DND-41 (cell line): ENCODE measurements at regions not wholly inside any gene's neighbourhood (a gene's known extent, or its start where the extent isn't known, plus 50 kb on each side); places are given as distances from the start of the nearest gene placed in this dataset.

Source experiments
- ATAC-seq: fragments of 200-7000 bp; cut with Tn5 transposase; 3 replicates; pipeline ENCODE4 v1.9.1; 2021; ENCODE audit warnings: low read depth; ENCODE audit not compliant: insufficient read depth
- DNase-seq: peaks from one replicate; pipeline ENCODE4 v3.0.0-alpha.2; 2020
- H2AFZ ChIP-seq: 2 replicates; pipeline ENCODE4 v1.6.0; 2012; ENCODE audit warnings: low read depth, low read length
- H3K27ac ChIP-seq: 2 replicates; pipeline ENCODE4 v1.5.1; 2012; ENCODE audit warnings: low read length, inconsistent platforms
- H3K27me3 ChIP-seq: fragments of 200-600 bp; sonication (generic); 2 replicates; pipeline ENCODE4 v1.6.0; 2012; ENCODE audit warnings: low read length, mild to moderate bottlenecking, inconsistent platforms; ENCODE audit not compliant: insufficient read depth, poor library complexity
- H3K36me3 ChIP-seq: 2 replicates; pipeline ENCODE4 v1.5.1; 2012; ENCODE audit warnings: low read length, inconsistent platforms; ENCODE audit not compliant: insufficient read depth
- H3K4me1 ChIP-seq: 2 replicates; pipeline ENCODE4 v1.5.1; 2012; ENCODE audit warnings: mild to moderate bottlenecking, low read length; ENCODE audit not compliant: insufficient read depth
- H3K4me2 ChIP-seq: 2 replicates; pipeline ENCODE4 v1.6.0; 2012; ENCODE audit warnings: mild to moderate bottlenecking, moderate library complexity, low read length, inconsistent platforms; ENCODE audit not compliant: insufficient read depth
- H3K4me3 ChIP-seq, 2 experiments: fragments of 200-600 bp in 1 of 2; shearing (Covaris generic) in 1 of 2; 2 replicates each; pipeline ENCODE4 v1.5.1; 2012 to 2016; ENCODE audit warnings: inconsistent platforms in 2 of 2, low read length in 2 of 2, mild to moderate bottlenecking in 2 of 2, low read depth in 1 of 2, moderate library complexity in 1 of 2
- H3K79me2 ChIP-seq: 2 replicates; pipeline ENCODE4 v1.6.0; 2012; ENCODE audit warnings: low read length, inconsistent platforms; ENCODE audit not compliant: insufficient read depth
- H3K9ac ChIP-seq: 2 replicates; pipeline ENCODE4 v1.6.0; 2012; ENCODE audit warnings: low read depth, mild to moderate bottlenecking, inconsistent platforms, low read length, moderate library complexity
- H3K9me3 ChIP-seq: 2 replicates; pipeline ENCODE4 v1.5.1; 2012; ENCODE audit warnings: low read length, moderate library complexity, mild to moderate bottlenecking, inconsistent platforms; ENCODE audit not compliant: insufficient read depth, severe bottlenecking
- H4K20me1 ChIP-seq: 2 replicates; pipeline ENCODE4 v1.6.0; 2012; ENCODE audit warnings: low read length; ENCODE audit not compliant: insufficient read depth
- EZH2 ChIP-seq: IDR thresholded peaks from 3 replicates; pipeline ENCODE4 v1.6.1; 2012; ENCODE audit warnings: borderline replicate concordance, low read depth, mild to moderate bottlenecking, moderate library complexity, low read length, inconsistent platforms; ENCODE audit not compliant: severe bottlenecking
- TF ChIP-seq, protein P1 (sequence below): IDR thresholded peaks from 2 replicates; pipeline ENCODE4 v1.5.1; 2012; ENCODE audit warnings: borderline replicate concordance, low read length, moderate library complexity, mild to moderate bottlenecking; ENCODE audit not compliant: poor library complexity, severe bottlenecking; ENCODE audit errors: extremely low read depth

DNA sequence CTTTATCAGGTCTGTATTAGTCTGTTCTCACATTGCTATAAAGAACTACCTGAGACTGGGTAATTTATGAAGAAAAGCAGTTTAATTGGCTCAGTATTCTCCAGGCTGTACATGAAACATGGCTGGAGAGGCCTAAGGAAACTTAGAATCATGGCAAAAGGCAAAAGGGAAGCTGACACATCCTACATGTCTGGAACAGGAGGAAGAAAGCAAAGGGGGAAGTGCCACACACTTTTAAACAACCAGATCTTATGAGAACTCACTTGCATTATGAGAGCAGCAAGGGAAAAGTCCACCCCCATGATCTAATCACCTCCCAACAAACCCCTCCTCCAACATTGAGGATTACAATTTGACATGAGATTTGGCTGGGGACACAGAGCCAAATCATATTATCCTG is 132.1 kb downstream of the PCSK1 start:
- H4K20me1 ChIP-seq = no peaks in the 10 kb centered on the region
- no peaks in the 10 kb centered on the region for H3K9me3 ChIP-seq
- no peaks in the 10 kb centered on the region for H3K27me3 ChIP-seq
- H3K36me3 ChIP-seq = no peaks in the 10 kb centered on the region
- no peak overlapping the region for H3K27ac ChIP-seq
- no peak overlapping the region for H3K4me3 ChIP-seq
- no peak overlapping the region for H3K9ac ChIP-seq
- TF ChIP-seq, protein P1, sequence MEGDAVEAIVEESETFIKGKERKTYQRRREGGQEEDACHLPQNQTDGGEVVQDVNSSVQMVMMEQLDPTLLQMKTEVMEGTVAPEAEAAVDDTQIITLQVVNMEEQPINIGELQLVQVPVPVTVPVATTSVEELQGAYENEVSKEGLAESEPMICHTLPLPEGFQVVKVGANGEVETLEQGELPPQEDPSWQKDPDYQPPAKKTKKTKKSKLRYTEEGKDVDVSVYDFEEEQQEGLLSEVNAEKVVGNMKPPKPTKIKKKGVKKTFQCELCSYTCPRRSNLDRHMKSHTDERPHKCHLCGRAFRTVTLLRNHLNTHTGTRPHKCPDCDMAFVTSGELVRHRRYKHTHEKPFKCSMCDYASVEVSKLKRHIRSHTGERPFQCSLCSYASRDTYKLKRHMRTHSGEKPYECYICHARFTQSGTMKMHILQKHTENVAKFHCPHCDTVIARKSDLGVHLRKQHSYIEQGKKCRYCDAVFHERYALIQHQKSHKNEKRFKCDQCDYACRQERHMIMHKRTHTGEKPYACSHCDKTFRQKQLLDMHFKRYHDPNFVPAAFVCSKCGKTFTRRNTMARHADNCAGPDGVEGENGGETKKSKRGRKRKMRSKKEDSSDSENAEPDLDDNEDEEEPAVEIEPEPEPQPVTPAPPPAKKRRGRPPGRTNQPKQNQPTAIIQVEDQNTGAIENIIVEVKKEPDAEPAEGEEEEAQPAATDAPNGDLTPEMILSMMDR = no peak
- no peak for TF ChIP-seq EZH2
- no peaks in the 10 kb centered on the region for H3K4me1 ChIP-seq
- ATAC-seq = no peak
- H3K4me2 ChIP-seq = no peak overlapping the region
- H3K79me2 ChIP-seq = no peaks in the 10 kb centered on the region
- DNase-seq = no peak
- H2AFZ ChIP-seq = no peak overlapping the region

DNA sequence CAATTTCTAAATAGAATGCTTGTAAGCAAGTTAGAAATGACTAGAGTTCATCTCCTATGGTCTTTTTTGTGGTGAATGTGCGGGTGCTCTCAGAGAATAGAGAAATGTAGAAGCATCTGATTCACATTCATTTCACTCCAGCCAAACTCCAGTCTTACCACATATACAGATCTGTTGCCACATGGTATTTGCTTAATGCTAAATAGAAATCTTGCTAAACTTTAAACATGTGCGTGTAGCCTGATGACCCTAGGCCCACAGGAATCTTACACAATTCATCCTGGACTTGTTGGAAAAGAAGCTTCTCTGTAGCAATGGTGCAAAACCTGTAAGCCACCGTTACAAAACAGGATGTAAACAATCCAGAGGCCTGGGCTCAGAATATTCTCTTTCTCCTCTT is 135.2 kb downstream of the PCSK1 start:
- H3K4me2 ChIP-seq = no peak overlapping the region
- no peak overlapping the region for H3K27ac ChIP-seq
- H2AFZ ChIP-seq = no peak overlapping the region
- TF ChIP-seq, protein P1 = no peak
- no peak for TF ChIP-seq EZH2
- ATAC-seq = no peak
- no peak for DNase-seq
- H3K4me3 ChIP-seq = no peak overlapping the region
- H3K79me2 ChIP-seq = no peaks in the 10 kb centered on the region
- no peaks in the 10 kb centered on the region for H3K4me1 ChIP-seq
- no peaks in the 10 kb centered on the region for H3K27me3 ChIP-seq
- no peaks in the 10 kb centered on the region for H3K9me3 ChIP-seq
- H3K36me3 ChIP-seq = no peaks in the 10 kb centered on the region
- H3K9ac ChIP-seq = no peak overlapping the region
- no peaks in the 10 kb centered on the region for H4K20me1 ChIP-seq

DNA sequence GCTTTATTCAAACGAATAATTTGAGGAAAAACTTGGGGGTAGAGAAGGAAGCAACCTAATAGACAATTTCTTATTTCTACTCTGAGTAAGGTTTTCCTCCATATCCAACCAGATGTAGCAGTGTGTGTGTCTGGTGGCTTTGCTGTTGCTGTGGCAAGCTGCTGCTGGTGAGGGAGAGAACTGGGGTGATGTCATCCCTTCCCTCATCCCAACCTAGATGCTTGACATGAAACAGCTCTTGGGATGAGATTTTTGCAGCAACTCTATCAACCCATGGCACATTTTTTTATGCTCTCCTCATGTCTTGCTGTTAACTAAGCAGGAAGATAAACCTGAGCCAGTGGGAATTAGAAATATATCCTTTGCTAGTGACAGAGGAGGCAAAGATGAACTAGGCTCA is 135.8 kb downstream of the PCSK1 start:
- H3K9ac ChIP-seq = no peak overlapping the region
- no peak for TF ChIP-seq EZH2
- TF ChIP-seq, protein P1 = no peak
- no peak overlapping the region for H3K27ac ChIP-seq

DNA sequence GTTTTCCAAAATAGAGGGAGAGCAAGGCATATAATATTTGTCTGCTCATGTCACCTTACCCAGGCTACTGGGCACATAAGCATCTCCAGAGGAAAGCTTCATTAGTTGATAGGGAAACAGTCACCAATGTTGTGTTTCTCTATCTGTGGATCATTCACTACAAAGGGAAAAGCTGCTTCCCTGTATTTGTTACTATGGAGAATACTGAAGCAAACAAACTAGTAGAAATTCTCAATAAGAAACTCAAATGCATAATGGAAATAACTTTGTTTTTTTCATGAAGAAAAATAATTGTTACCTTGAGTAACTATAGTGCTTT is 138.2 kb downstream of the PCSK1 start:
- Histone ChIP-seq H3K79me2 (no peaks in the 10 kb centered on the region), H3K27me3 (no peaks in the 10 kb centered on the region), H3K4me2 (no peak overlapping the region), H3K9me3 (no peaks in the 10 kb centered on the region), H3K27ac (no peak overlapping the region), H4K20me1 (no peaks in the 10 kb centered on the region), H3K9ac (no peak overlapping the region), H3K4me3 (no peak overlapping the region), H2AFZ (no peak overlapping the region), H3K4me1 (no peaks in the 10 kb centered on the region), H3K36me3 (no peaks in the 10 kb centered on the region)
- TF ChIP-seq, protein P1 = no peak
- no peak for TF ChIP-seq EZH2
- ATAC-seq (no peak), DNase-seq (no peak)

More for the DNA sequence above, 135.8 kb downstream of the PCSK1 start:
- H2AFZ ChIP-seq = no peak overlapping the region
- DNase-seq (no peak), ATAC-seq (no peak)
- no peak overlapping the region for H3K4me2 ChIP-seq
- no peaks in the 10 kb centered on the region for H3K4me1 ChIP-seq
- no peak overlapping the region for H3K4me3 ChIP-seq
- H3K79me2 ChIP-seq = no peaks in the 10 kb centered on the region
- no peaks in the 10 kb centered on the region for H4K20me1 ChIP-seq
- no peaks in the 10 kb centered on the region for H3K36me3 ChIP-seq
- H3K9me3 ChIP-seq = no peaks in the 10 kb centered on the region
- H3K27me3 ChIP-seq = no peaks in the 10 kb centered on the region
